GM19452 (cell line): ENCODE measurements at regions not wholly inside any gene's neighbourhood (a gene's known extent, or its start where the extent isn't known, plus 50 kb on each side); places are given as distances from the start of the nearest gene placed in this dataset.

Source experiments
- ATAC-seq: cut with Tn5 transposase; IDR thresholded peaks from one replicate; pipeline ENCODE4 v1.9.1; 2021; ENCODE audit not compliant: unreplicated experiment

- ATAC-seq: no peak
These were observed 102.3 kb downstream of the LIPG start for GRCh38 chr18:49663899-49664890.

GRCh38 chr18:49662506-49662905 is 100.6 kb downstream of the LIPG start:
- no peak for ATAC-seq

DNA sequence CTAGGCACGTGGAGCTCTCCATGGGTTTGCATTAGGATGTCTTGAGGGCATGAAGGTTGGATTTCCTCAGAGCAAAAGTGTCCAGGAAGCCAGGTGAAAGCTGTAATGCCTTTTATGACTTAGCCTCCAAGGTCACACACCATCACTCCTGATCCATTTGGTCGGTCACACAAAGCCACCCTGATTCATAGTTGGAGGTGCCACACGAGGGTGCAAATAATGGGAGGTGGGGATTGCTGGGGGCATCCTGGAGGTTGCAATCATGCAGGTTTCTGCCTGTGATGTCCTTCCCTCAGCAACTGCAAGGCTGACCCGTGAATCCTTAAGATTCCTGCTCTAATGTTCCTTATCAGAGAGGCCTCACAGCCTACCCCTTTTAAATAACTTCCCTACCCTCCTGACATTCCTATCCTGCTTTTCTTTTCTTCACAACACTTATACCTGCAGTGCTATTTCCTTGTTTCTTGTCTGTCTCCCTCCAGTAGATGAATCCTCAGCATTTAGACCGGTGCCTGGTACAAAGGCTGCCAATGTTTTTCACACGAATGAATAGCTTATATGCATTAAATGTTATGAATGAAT is 97.1 kb downstream of the LIPG start:
- no peak for ATAC-seq

DNA sequence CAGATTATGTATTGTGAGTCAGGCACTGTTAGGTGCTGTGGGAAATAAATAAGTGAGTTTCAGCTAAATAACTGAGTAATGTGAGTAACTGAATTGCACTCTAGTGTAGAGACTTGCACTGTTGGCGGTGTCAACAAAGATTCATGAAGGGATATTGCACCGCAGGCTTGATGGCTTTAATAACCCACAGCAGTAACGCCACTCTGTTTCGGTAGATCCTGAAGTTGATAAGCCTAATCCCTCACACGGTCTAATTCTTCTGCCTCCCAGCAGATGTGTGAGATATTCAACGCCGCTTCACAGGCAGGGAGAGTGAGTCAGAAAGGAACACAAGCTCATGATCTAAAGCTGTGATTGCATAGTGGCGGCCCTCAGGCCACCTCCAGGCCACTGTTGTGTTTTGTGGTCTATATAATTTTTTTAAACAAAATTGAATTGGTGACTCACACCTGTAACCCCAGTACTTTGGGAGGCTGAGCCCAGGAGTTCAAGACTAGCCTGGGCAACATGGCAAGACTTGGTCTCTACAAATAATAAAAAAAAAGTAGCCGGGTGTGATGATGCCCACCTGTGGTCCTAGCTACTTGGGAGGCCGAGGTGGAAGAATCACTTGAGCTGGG is 94.3 kb downstream of the LIPG start:
- no peak for ATAC-seq

- no peak for ATAC-seq
These were observed 93.6 kb downstream of the LIPG start for GRCh38 chr18:49655266-49656072.

DNA sequence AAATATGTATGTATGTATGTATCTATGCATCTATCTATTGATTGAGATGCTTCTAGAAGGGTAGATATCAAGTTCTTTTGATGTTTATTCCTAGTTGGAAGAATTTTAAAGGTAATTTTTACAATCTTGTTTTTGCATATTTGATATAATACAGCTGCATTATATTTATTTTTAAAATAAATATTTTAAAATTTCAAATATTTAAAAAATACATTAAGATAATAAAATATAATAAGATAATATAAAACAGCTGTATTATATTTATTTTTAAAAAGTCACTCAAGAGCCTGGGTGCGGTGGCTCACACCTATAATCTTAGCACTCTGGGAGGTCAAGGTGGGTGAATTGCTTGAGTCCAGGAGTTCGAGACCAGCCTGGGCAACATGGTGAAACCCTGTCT is 92.5 kb downstream of the LIPG start:
- no peak for ATAC-seq

DNA sequence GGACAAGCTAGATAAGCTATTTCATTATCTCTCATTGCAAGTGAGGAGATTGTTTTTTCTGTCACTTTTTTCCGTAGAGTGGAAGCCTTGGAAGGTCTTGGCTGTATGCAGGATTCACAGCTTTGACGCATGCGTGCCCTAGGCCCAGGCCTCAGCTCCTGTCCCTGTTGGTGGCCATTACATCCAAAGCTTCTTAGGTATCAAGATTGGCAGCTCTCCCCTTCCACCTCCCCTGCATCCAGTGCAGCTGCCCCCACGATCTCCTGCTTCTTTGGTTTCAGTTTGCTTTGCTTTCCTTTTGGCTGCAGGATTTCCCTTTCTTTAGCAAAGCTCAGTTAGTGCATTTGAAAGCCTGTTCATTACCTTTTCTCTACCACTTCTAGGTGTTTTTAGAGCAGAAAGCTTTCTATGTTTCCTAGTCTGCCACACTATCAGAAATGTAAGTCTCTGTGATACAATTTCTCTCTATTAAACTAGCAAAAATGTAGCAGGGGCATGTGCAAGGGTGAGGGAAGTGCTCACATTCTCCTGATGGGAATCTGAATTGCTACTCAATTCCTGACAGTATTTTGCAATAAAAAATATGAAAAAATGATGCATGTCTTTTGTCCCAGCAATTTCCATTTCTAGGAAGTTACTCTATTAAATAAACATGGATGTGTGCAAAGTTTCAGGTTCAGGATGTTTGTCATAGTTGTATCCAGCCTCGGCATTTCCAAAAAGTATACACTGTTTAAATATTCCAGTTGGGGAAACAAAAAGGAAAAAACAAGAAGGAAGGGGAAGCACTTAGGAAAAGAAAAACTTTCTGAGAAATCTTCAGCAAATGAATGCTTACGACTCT is 91.2 kb downstream of the LIPG start:
- no peak for ATAC-seq

DNA sequence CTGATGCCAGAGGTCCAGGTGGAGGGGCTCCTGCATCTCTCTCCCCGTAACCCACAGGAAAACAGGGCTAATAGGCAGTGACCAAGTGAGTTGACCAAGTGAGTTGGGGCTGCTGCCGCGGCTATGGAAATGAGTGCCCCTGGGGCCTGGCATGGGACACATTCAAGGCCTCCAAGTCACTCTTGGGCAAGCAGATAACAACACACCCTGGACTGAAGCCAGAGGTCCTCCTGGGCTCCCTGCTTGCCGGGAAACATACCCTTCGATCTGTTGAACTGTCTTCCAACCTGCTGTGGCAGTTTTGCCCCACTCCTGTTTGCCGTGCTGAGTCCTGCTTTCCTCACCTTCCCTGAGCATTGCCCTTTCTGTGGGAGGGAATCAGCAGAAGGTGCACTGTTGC is 89.2 kb downstream of the LIPG start:
- ATAC-seq: no peak

DNA sequence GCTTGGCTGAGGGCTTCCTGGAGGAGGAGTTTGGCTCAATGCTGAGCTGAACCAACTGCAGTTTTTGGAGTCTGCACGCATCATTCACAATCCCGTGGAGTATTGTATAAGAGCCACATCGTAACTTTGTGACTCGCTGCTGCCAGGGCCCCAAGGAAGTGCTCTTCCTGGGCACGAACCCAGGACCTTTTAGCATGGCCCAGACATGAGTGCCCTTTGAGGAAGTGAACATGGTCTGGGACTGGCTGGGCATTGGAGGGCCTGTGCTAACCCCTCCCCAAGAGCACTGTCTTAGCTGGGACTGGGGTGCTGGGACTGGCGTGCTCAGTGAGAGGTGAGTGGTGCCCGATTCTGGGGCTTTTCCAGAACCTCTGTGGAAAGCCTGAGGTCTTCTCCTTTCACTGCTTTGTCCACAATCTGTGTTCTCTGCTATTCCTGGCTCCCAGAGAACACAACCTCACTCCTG is 88.6 kb downstream of the LIPG start:
- no peak for ATAC-seq

DNA sequence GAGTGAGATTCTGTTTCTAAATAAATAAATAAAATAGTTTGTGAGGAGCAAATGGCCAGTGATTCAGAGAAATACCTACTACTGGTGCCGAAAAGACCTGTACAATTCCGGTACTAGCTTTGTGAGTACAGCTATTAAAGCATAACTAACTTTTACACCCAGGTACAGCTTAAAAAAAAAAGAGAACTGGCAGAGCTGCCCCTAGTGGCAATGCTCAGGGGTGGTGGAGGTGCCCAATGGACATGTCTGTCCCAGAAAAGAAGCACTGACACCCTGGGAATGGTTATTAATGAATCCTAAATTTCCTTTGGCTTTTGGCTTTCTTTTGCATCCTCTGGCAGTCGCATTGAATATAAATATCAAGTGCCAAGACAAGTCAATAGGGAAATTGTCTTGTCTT is 87.0 kb downstream of the LIPG start:
- no peak for ATAC-seq
